BE2C (cell line): ENCODE measurements at regions not wholly inside any gene's neighbourhood (a gene's known extent, or its start where the extent isn't known, plus 50 kb on each side); places are given as distances from the start of the nearest gene placed in this dataset.

Experiments
- DNase-seq: peaks from one replicate; pipeline ENCODE4 v3.0.0-alpha.2; 2020
- H3K27me3 ChIP-seq: fragments of 250-450 bp; sonication (Bioruptor Pico); 2 replicates; pipeline ENCODE4 v1.5.1; 2020; ENCODE audit warnings: mild to moderate bottlenecking
- H3K36me3 ChIP-seq: fragments of 250-450 bp; sonication (Bioruptor Pico); 2 replicates; pipeline ENCODE4 v1.5.1; 2020; ENCODE audit warnings: mild to moderate bottlenecking
- H3K4me1 ChIP-seq: fragments of 250-450 bp; sonication (Bioruptor Pico); 2 replicates; pipeline ENCODE4 v1.5.1; 2020
- H3K4me3 ChIP-seq: 2 replicates; pipeline ENCODE4 v1.5.1; 2011; ENCODE audit warnings: low read depth, low read length
- H3K9me3 ChIP-seq: fragments of 250-450 bp; sonication (Bioruptor Pico); 2 replicates; pipeline ENCODE4 v1.5.1; 2020
- TF ChIP-seq, protein P1 (sequence below): IDR thresholded peaks from 2 replicates; pipeline ENCODE4 v1.5.1; 2012; ENCODE audit warnings: mild to moderate bottlenecking, low read depth, low read length

DNA sequence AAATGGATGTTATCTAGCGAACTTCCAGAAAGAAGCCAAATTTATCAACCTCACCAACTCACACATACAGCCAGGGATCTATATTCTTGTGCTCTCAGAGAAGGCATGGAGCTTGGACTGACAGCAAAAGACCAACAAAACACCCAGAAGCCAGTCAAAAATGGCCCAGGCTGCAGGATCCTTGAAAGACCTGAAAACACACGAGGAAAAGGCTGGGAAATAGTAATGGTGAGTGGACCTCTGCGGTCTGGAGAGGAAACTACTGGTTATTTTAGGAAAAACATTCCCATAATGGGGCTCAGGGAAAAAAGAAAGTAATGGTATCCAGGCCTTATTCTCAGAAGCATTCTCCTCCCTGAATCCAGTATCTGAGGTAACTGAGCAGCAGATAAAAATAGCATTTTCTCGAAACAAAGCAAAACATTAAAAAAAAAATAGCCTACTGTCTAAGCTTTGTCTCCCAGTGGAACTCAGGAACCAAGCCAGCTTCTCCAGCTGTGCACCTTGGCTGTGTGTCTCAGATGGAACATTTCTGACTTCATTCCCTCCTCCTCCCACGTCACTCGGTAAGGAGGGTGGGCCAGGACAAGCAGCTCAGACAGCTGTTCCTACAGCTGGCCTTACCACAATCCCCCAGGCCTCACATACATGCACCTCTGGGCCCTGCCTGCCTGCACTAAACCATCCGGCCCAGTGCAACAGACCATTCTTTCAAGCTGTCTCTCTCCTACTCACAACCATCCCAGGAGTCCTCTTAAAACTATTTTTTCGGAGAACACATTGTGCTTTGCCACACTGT lies 249.9 kb downstream of the DAD1 start:
- H3K9me3 ChIP-seq: no peaks in the 10 kb centered on the region
- TF ChIP-seq, protein P1, sequence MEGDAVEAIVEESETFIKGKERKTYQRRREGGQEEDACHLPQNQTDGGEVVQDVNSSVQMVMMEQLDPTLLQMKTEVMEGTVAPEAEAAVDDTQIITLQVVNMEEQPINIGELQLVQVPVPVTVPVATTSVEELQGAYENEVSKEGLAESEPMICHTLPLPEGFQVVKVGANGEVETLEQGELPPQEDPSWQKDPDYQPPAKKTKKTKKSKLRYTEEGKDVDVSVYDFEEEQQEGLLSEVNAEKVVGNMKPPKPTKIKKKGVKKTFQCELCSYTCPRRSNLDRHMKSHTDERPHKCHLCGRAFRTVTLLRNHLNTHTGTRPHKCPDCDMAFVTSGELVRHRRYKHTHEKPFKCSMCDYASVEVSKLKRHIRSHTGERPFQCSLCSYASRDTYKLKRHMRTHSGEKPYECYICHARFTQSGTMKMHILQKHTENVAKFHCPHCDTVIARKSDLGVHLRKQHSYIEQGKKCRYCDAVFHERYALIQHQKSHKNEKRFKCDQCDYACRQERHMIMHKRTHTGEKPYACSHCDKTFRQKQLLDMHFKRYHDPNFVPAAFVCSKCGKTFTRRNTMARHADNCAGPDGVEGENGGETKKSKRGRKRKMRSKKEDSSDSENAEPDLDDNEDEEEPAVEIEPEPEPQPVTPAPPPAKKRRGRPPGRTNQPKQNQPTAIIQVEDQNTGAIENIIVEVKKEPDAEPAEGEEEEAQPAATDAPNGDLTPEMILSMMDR: no peak
- H3K4me1 ChIP-seq: no peaks in the 10 kb centered on the region
- no peaks in the 10 kb centered on the region for H3K27me3 ChIP-seq
- H3K4me3 ChIP-seq: no peak overlapping the region
- no peaks in the 10 kb centered on the region for H3K36me3 ChIP-seq
- DNase-seq: no peak

DNA sequence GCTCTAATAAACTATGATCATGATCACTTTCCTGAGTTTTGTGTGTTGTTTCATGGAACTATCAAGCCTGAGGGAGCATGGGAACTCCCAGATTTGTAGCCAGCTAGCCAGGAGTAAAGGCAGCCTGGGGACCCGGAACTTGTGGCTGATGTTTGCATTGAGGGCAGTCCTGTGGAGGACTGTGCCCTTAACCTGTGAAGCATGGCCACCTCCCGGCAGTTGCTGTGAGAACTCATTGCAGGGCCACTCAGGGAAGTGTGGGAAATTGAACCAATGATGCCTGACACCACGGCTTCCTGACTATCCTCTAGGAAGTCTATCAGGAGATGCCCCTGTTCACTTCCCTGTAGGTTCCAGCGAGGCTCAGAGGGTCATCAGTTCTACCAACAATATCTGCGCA lies 250.6 kb downstream of the DAD1 start:
- no peak for DNase-seq
- TF ChIP-seq, protein P1: no peak
- Histone ChIP-seq H3K4me3 (no peak overlapping the region), H3K27me3 (no peaks in the 10 kb centered on the region), H3K4me1 (no peaks in the 10 kb centered on the region), H3K36me3 (no peaks in the 10 kb centered on the region), H3K9me3 (no peaks in the 10 kb centered on the region)

DNA sequence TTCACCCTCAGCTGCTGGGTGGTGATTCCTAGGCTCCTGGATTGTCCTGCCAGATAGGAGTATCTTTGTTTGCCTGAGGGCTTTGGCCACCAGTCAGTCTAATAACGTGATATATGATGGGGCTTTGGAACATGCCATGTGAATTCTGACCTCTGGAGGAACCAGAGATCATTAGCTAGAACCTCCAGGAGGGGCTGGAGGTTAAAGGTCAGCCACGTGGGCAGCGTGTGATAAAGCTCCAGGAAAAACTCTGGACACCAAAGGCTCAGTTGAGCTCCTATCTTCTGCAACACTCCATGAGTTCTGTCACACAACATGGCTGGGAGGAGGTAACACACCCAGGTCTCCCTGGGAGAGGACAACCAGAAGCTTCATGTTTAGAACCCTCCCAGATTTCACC lies 251.1 kb downstream of the DAD1 start:
- Histone ChIP-seq H3K36me3 (no peaks in the 10 kb centered on the region), H3K9me3 (no peaks in the 10 kb centered on the region), H3K4me3 (no peak overlapping the region), H3K4me1 (no peaks in the 10 kb centered on the region), H3K27me3 (no peaks in the 10 kb centered on the region)
- no peak for DNase-seq
- TF ChIP-seq, protein P1: no peak

DNA sequence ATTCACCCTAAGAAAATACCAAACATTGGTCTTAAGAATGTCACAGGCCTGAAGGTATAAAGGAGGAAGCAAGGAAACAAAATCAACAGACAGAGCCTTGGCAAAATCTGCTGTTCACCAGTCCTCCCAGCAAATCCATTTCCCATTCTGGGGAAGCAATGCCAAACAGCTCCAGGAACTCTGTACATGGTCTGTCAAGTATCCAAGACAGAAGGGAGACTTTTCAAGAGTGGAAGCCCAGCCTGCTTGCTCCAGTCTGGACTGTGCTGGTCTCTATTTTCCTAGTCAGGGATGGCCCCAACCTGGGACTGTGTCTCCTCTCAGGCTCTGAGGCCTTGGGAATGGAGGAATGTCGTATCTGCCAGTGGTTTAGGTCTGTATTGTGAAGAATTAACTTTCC lies 251.5 kb downstream of the DAD1 start:
- Histone ChIP-seq H3K27me3 (no peaks in the 10 kb centered on the region), H3K4me1 (no peaks in the 10 kb centered on the region), H3K4me3 (no peak overlapping the region), H3K9me3 (no peaks in the 10 kb centered on the region), H3K36me3 (no peaks in the 10 kb centered on the region)
- TF ChIP-seq, protein P1: no peak
- no peak for DNase-seq

DNA sequence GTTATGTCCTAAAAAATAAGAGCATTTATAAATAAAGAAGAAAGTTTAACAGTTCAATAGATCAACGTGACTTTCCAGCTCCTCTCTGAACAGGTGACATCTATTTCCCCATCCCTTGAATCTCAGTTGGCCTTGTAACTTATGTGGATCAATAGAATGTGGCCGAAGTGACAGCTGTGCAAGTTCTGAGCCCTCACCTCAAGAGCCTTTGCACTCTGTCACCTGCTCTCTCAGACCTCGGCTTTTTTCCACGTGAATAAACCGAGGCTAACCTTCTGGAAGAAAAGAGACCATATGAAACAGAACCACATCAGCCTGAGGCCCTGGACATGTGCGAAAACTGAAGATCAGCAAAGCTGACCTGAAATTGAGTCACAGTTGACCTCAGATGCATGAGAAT lies 253.0 kb downstream of the DAD1 start:
- no peak for DNase-seq
- H3K4me1 ChIP-seq: no peaks in the 10 kb centered on the region
- no peaks in the 10 kb centered on the region for H3K27me3 ChIP-seq
- no peak overlapping the region for H3K4me3 ChIP-seq
- H3K36me3 ChIP-seq: no peaks in the 10 kb centered on the region
- H3K9me3 ChIP-seq: no peaks in the 10 kb centered on the region
- TF ChIP-seq, protein P1: no peak

DNA sequence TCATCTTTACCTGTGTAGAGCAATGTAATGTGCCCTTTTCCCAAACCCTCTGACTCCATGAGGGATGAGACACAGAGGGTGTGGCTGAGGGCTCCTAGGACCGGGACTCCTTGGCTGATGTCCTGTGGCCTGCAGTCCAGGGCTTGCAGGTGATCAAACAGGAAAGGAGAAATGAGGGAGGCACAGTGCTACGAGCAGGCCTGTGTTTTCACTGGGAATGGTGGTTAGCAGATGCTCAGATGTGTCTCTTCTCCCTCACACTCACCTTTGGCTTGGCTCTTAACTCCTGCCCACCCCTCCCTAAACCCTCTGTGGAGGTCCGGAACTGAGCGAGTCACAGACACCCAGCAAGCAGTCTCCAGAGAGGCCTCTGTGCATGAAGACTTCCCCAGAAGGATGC lies 254.4 kb downstream of the DAD1 start:
- Histone ChIP-seq H3K4me3 (no peak overlapping the region), H3K36me3 (no peaks in the 10 kb centered on the region), H3K4me1 (no peaks in the 10 kb centered on the region), H3K27me3 (no peaks in the 10 kb centered on the region), H3K9me3 (peaks cover 2% of the 10 kb centered on the region; the same call in 1 of the 2 replicates)
- TF ChIP-seq, protein P1: no peak
- no peak for DNase-seq
